Panc1 (cell line): ENCODE measurements at regions not wholly inside any gene's neighbourhood (a gene's known extent, or its start where the extent isn't known, plus 50 kb on each side); places are given as distances from the start of the nearest gene placed in this dataset.

Source experiments
- POLR2AphosphoS5 ChIP-seq: IDR thresholded peaks from 2 replicates; pipeline ENCODE4 v1.6.1; 2012; ENCODE audit warnings: mild to moderate bottlenecking, low read depth, low read length, moderate library complexity
- SIN3A ChIP-seq: IDR thresholded peaks from 2 replicates; pipeline ENCODE4 v1.6.1; 2012; ENCODE audit warnings: low read depth, mild to moderate bottlenecking, low read length, moderate library complexity, borderline replicate concordance; ENCODE audit not compliant: insufficient read depth
- TF ChIP-seq, protein P1 (sequence below): fragments of 450-650 bp; IDR thresholded peaks from 2 replicates; pipeline ENCODE4 v1.5.1; 2017; ENCODE audit warnings: mild to moderate bottlenecking
- TF ChIP-seq, protein P2 (sequence below), 2 experiments: IDR thresholded peaks; 2 replicates each; pipeline ENCODE4 v1.6.1; 2011 to 2012; ENCODE audit warnings: low read depth in 2 of 2, control low read depth in 1 of 2, low read length in 1 of 2, mild to moderate bottlenecking in 1 of 2, moderate library complexity in 1 of 2; ENCODE audit not compliant: insufficient read depth in 1 of 2

DNA sequence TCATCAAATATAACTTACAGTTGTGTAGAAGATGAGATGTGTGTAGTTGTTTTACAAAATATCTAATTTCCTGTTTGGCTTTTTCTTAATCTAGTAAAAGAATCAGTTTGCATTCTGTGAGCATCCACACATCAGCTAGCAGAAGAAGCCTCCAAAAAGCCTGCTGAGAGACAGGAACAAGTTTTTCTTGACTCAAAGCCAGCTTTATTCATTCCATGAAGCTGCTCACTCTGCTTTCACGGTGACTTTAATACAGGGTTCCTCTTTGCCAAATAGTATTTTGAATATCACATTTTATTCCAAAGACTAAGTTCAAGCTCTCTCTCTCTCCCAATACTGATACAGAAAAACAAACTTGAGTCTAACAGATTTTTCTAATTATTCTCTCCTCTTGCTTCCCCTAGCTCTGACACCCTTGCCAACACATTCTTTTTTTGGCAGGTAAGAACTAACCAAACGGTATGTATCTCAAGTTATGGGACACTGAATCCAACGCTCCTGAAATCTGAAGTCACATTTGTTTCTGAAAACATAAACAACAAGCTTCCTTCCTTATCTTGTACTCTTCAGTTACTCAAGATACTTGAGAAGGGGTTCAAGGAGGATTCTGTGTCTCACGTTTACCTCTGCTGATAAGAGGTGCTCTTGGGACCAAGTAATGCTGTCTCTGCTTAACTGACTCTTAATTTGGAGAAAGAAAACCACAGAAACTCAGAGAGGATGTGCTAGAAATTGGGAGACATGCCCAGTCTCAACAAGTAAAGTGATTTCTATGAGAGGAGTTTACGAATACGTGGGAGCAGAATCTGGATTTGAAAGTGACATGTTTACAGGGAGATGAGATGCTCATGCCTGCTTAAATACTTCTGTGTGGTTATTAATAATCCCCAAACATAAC lies 184.2 kb upstream of the SPTLC3 start:
- TF ChIP-seq, protein P1, sequence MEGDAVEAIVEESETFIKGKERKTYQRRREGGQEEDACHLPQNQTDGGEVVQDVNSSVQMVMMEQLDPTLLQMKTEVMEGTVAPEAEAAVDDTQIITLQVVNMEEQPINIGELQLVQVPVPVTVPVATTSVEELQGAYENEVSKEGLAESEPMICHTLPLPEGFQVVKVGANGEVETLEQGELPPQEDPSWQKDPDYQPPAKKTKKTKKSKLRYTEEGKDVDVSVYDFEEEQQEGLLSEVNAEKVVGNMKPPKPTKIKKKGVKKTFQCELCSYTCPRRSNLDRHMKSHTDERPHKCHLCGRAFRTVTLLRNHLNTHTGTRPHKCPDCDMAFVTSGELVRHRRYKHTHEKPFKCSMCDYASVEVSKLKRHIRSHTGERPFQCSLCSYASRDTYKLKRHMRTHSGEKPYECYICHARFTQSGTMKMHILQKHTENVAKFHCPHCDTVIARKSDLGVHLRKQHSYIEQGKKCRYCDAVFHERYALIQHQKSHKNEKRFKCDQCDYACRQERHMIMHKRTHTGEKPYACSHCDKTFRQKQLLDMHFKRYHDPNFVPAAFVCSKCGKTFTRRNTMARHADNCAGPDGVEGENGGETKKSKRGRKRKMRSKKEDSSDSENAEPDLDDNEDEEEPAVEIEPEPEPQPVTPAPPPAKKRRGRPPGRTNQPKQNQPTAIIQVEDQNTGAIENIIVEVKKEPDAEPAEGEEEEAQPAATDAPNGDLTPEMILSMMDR, result no peak
- TF ChIP-seq POLR2AphosphoS5 (no peak), SIN3A (no peak)
- TF ChIP-seq, protein P2, sequence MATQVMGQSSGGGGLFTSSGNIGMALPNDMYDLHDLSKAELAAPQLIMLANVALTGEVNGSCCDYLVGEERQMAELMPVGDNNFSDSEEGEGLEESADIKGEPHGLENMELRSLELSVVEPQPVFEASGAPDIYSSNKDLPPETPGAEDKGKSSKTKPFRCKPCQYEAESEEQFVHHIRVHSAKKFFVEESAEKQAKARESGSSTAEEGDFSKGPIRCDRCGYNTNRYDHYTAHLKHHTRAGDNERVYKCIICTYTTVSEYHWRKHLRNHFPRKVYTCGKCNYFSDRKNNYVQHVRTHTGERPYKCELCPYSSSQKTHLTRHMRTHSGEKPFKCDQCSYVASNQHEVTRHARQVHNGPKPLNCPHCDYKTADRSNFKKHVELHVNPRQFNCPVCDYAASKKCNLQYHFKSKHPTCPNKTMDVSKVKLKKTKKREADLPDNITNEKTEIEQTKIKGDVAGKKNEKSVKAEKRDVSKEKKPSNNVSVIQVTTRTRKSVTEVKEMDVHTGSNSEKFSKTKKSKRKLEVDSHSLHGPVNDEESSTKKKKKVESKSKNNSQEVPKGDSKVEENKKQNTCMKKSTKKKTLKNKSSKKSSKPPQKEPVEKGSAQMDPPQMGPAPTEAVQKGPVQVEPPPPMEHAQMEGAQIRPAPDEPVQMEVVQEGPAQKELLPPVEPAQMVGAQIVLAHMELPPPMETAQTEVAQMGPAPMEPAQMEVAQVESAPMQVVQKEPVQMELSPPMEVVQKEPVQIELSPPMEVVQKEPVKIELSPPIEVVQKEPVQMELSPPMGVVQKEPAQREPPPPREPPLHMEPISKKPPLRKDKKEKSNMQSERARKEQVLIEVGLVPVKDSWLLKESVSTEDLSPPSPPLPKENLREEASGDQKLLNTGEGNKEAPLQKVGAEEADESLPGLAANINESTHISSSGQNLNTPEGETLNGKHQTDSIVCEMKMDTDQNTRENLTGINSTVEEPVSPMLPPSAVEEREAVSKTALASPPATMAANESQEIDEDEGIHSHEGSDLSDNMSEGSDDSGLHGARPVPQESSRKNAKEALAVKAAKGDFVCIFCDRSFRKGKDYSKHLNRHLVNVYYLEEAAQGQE (IDR thresholded peaks at IDR 0.05; ENCODE audit: insufficient read depth in 1 of 2, low read depth in 2 of 2, low read length in 1 of 2), result no peak
